Peyer's patch (tissue), 4 donors: ENCODE measurements at regions not wholly inside any gene's neighbourhood (a gene's known extent, or its start where the extent isn't known, plus 50 kb on each side); places are given as distances from the start of the nearest gene placed in this dataset.
"Not testable (repeated sequence)": the region's sequence is repeated elsewhere in the genome, so short reads cannot be mapped to it uniquely, and the experiment has no call there.

ENCODE experiments used
- POLR2A ChIP-seq, 2 donors: fragments of 450-650 bp; IDR thresholded peaks; one replicate each; pipeline ENCODE4 v1.5.1; 2017; ENCODE audit warnings: antibody characterized with exemption in 2 of 2, mild to moderate bottlenecking in 2 of 2, moderate library complexity in 2 of 2
- TF ChIP-seq, protein P1 (sequence below), 6 experiments: fragments of 450-650 bp in 4 of 6; fragments of 200-600 bp in 2 of 6; sonication (generic) in 1 of 6; IDR thresholded peaks; one replicate each; pipeline ENCODE4 v1.5.1; 2017 to 2019; ENCODE audit warnings: antibody characterized with exemption in 6 of 6, mild to moderate bottlenecking in 3 of 6, moderate library complexity in 1 of 6

DNA sequence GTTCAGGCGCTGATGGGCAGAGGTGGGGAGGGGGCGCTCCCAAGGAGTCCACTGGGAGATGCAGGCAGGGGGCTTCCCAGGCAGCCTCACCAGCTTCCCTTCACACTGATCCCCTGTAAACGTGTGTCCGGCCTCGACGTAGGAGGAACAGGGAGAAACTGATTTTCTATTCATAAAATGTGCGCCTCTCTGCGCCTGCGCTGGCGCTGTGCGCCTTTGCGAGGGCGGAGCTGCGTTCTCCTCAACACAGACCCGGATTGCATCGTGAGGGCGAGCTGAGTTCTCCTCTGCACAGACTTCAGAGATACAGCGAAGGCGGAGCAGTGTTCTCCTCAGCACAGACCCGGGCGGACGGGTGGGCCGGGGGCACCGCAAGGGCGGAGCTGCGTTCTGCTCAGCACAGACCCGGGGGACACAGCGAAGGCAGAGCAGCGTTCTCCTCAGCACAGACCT, 259.1 kb downstream of the GOLGA6L6 start:
- TF ChIP-seq, protein P1, sequence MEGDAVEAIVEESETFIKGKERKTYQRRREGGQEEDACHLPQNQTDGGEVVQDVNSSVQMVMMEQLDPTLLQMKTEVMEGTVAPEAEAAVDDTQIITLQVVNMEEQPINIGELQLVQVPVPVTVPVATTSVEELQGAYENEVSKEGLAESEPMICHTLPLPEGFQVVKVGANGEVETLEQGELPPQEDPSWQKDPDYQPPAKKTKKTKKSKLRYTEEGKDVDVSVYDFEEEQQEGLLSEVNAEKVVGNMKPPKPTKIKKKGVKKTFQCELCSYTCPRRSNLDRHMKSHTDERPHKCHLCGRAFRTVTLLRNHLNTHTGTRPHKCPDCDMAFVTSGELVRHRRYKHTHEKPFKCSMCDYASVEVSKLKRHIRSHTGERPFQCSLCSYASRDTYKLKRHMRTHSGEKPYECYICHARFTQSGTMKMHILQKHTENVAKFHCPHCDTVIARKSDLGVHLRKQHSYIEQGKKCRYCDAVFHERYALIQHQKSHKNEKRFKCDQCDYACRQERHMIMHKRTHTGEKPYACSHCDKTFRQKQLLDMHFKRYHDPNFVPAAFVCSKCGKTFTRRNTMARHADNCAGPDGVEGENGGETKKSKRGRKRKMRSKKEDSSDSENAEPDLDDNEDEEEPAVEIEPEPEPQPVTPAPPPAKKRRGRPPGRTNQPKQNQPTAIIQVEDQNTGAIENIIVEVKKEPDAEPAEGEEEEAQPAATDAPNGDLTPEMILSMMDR (IDR thresholded peaks at IDR 0.05): not testable (repeated sequence)
- TF ChIP-seq POLR2A (IDR thresholded peaks at IDR 0.05): not testable (repeated sequence)
